HG02885 (cell line): ENCODE measurements at regions not wholly inside any gene's neighbourhood (a gene's known extent, or its start where the extent isn't known, plus 50 kb on each side); places are given as distances from the start of the nearest gene placed in this dataset.

Source experiments
- ATAC-seq: cut with Tn5 transposase; IDR thresholded peaks from one replicate; pipeline ENCODE4 v1.9.1; 2021; ENCODE audit warnings: mild to moderate bottlenecking; ENCODE audit not compliant: unreplicated experiment, poor library complexity

GRCh38 chr16:73778887-73779286, 517.7 kb upstream of the PSMD7 start:
- ATAC-seq = no peak

GRCh38 chr16:73775841-73776388, 520.7 kb upstream of the PSMD7 start:
- no peak for ATAC-seq

- no peak for ATAC-seq
Observed at GRCh38 chr16:73771196-73772064, 525.2 kb upstream of the PSMD7 start.

GRCh38 chr16:73768786-73769203, 527.8 kb upstream of the PSMD7 start:
- no peak for ATAC-seq

GRCh38 chr16:73764321-73764720, 532.3 kb upstream of the PSMD7 start:
- ATAC-seq = no peak

GRCh38 chr16:73756289-73757178, 540.1 kb upstream of the PSMD7 start:
- ATAC-seq = no peak

GRCh38 chr16:73753931-73754330, 542.7 kb upstream of the PSMD7 start:
- ATAC-seq = no peak

- no peak for ATAC-seq
Observed at GRCh38 chr16:73750639-73751038, 546.0 kb upstream of the PSMD7 start.

GRCh38 chr16:73747328-73747727, 549.3 kb upstream of the PSMD7 start:
- ATAC-seq = no peak

- no peak for ATAC-seq
Observed at GRCh38 chr16:73746554-73746953, 550.1 kb upstream of the PSMD7 start.

- ATAC-seq = no peak
Observed at GRCh38 chr16:73743665-73744496, 552.7 kb upstream of the PSMD7 start.

GRCh38 chr16:73739049-73739769, 557.4 kb upstream of the PSMD7 start:
- ATAC-seq = no peak

GRCh38 chr16:73738266-73738665, 558.3 kb upstream of the PSMD7 start:
- no peak for ATAC-seq

GRCh38 chr16:73737637-73738036, 559.0 kb upstream of the PSMD7 start:
- no peak for ATAC-seq

GRCh38 chr16:73735954-73736353, 560.7 kb upstream of the PSMD7 start:
- ATAC-seq = no peak

GRCh38 chr16:73735018-73735417, 561.6 kb upstream of the PSMD7 start:
- no peak for ATAC-seq

- ATAC-seq = no peak
Observed at GRCh38 chr16:73732681-73733080, 563.9 kb upstream of the PSMD7 start.

- ATAC-seq = no peak
Observed at GRCh38 chr16:73732143-73732542, 564.5 kb upstream of the PSMD7 start.

- ATAC-seq = no peak
Observed at GRCh38 chr16:73730481-73731090, 566.0 kb upstream of the PSMD7 start.
